ENCODE measurements at regions not wholly inside any gene's neighbourhood (a gene's known extent, or its start where the extent isn't known, plus 50 kb on each side); places are given as distances from the start of the nearest gene placed in this dataset.
A peak's percentile ranks its signal among the peaks of the same experiment; 100 is the strongest.
"Not testable (repeated sequence)": the region's sequence is repeated elsewhere in the genome, so short reads cannot be mapped to it uniquely, and the experiment has no call there.

DNA sequence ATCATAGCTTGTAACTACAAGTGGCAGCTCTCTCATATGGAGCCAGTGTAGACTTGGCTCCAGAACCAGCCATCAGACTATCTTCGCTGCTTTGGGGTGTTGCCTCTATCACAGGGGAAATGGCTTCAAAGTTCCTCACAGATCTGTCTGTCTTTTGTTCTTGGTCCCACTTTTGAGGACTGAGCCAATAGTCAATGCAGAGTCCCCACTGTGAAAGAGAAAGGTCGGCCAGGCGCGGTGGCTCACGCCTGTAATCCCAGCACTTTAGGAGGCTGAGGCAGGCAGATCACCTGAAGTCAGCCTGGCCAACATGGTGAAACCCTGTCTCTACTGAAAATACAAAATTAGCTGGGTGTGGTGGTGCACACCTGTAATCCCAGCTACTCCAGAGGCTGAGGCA is 86.9 kb upstream of the FZD7 start:
- not testable (repeated sequence) for DNase-seq (ENCODE audit: low read depth, low spot score); H3K27ac ChIP-seq

DNA sequence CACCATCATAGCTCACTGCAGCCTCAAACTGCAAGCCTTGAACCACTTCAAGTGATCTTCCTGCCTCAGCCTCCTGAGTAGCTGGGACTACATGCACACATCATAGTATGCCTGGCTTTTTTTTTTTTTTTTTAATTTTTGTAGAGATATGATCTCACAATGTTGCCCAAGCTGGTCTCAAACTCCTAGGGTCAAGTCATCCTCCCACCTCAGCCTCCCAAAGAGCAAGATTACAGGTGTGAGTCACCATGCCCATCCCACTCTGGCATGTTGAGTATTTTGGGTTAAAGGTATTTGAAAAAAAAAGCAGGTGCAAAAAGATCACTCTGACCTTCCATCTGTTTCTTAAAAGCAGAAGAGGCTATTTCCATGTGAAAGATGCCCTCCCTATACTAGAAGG is 86.4 kb upstream of the FZD7 start:
- DNase-seq (ENCODE audit: low read depth, low spot score), result no peak
- H3K27ac ChIP-seq, result no peak overlapping the region

GRCh38 chr2:201949181-201949926 is 84.3 kb upstream of the FZD7 start:
- H3K27ac ChIP-seq, result no peak overlapping the region
- DNase-seq (ENCODE audit: low read depth, low spot score), result no peak

- DNase-seq (ENCODE audit: low read depth, low spot score), result no peak
- H3K27ac ChIP-seq, result no peak overlapping the region
Measured at GRCh38 chr2:201949927-201950246, 83.8 kb upstream of the FZD7 start.

DNA sequence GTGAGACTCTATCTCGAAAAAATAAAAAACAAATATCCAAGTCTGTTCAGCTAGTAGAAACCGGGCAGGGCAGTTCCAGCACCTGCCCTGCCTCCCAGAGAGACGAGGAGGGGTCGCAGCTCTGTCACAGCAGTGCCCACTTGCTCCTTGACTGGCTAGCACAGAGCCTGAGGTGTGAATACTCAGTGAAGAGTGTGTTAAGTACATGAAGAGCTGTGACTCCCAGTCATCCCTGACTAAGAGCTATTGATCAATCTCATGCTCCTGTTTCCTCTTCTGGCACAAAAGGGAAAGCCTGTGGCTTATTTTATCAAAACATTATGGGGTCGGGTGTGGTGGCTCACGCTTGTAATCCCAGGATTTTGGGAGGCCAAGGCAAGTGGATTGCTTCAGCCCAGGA is 83.0 kb upstream of the FZD7 start:
- no peak overlapping the region for H3K27ac ChIP-seq
- peak; percentile 8 for DNase-seq (ENCODE audit: low read depth, low spot score)

GRCh38 chr2:201952187-201952586 is 81.5 kb upstream of the FZD7 start:
- no peak for DNase-seq (ENCODE audit: low read depth, low spot score)
- no peak overlapping the region for H3K27ac ChIP-seq

GRCh38 chr2:201953396-201953795 is 80.3 kb upstream of the FZD7 start:
- DNase-seq (ENCODE audit: low read depth, low spot score), result no peak
- no peak overlapping the region for H3K27ac ChIP-seq

DNA sequence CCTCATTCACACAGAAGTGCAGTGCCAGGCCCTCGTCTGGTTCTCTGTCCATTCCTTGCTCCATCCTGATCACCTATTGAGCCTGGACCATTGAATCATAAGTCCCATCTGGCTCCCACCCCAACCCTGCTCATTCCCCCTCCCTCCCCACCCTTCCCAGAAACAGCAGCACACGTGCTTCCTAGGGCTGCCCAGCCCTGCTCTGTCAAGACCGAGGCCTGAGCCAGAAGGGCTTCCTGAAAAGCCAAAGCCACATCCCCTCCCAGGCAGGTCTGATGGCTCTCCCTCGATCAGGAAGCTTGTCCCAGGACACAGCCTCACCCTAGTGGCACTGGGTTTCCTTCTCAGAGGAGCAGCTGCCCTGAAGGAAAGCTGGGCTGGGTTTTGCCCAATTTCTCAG is 79.8 kb upstream of the FZD7 start:
- no peak for DNase-seq (ENCODE audit: low read depth, low spot score)
- H3K27ac ChIP-seq, result no peak overlapping the region

- no peak overlapping the region for H3K27ac ChIP-seq
- no peak for DNase-seq (ENCODE audit: low read depth, low spot score)
Measured at GRCh38 chr2:201955231-201955630, 78.4 kb upstream of the FZD7 start.

DNA sequence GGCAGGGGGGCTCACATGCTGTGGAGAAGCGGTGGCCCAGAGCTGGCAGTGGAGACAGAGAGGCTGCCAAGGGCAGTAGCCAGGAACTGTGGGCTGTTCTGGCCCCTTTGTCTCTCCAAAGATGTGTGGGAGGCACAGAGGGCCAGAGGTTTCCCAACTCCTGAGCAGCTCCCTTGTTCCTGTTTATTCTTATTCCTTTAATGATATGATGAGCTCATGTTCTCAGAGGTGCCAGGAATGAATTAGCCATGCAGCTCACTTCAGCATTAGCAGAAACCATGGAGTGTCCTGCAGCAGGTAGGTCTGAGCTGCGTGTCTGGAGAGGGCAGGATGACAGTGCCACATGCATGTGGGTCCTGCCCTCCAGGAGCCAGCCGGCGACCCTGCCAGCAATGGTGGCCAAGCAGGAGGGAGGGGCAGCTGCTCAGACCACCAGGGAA is 77.9 kb upstream of the FZD7 start:
- H3K27ac ChIP-seq, result no peak overlapping the region
- DNase-seq (ENCODE audit: low read depth, low spot score), result no peak

DNA sequence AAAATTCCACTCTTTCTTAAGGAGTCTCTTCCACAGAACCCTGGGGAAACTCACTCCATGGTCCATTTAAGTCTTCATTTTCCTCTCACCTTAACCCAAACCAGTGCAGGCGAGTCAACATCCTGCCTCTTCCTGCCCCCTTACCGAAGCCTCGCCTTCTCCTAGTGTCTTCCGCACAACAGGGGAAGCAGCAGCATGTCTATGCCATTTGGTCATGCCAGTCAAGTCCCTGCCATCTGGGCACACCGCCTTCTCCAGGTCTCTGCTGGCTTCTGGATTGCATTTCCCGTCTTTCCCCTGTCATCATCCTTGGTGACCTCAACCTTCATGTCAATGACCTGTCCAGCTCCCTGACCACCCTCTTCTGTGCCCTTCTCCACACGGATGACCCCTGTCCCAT is 77.3 kb upstream of the FZD7 start:
- DNase-seq (ENCODE audit: low read depth, low spot score), result no peak
- H3K27ac ChIP-seq, result no peak overlapping the region

GRCh38 chr2:201957091-201957490 is 76.6 kb upstream of the FZD7 start:
- H3K27ac ChIP-seq, result no peak overlapping the region
- no peak for DNase-seq (ENCODE audit: low read depth, low spot score)

DNA sequence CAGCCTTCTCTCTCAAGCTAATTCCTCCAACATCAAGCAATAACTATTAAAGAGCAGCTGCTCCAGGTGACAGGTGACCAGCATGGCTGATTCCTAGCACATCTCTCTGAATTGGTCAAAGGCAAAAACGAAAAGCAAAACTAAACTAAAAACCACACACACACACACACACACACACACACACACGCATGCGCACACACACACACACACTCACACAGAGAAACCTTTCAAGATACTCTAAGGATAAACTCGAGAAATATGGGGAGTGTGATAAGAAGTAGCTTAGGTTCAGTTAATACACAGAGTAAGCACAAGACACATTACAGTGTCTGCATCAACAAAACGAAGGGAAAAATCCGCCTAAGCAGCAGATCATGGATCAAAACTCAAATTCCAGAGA is 74.5 kb upstream of the FZD7 start:
- H3K27ac ChIP-seq, result no peak overlapping the region
- DNase-seq (ENCODE audit: low read depth, low spot score), result no peak

DNA sequence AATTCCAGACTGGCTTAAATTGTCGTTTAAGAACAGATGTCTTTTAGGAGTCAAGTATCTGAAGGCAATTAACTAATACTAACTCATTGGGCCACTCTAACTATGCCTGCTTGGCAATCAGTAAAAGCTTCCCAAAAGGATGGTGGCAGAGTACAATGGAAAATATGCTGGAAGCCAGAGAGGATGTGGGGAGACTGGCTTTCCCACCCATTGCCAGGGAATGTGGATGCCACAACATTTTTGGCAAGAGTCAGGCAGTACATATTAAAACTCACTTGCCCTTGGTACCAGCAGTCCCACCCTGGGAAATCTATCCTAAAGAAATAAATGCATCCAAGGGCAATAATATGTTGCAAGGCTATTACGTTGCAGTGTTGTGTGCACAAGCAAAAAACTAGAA is 74.0 kb upstream of the FZD7 start:
- no peak overlapping the region for H3K27ac ChIP-seq
- no peak for DNase-seq (ENCODE audit: low read depth, low spot score)

GRCh38 chr2:201960305-201960704 is 73.3 kb upstream of the FZD7 start:
- no peak for DNase-seq (ENCODE audit: low read depth, low spot score)
- no peak overlapping the region for H3K27ac ChIP-seq

GRCh38 chr2:201961401-201961800 is 72.3 kb upstream of the FZD7 start:
- H3K27ac ChIP-seq, result no peak overlapping the region
- DNase-seq (ENCODE audit: low read depth, low spot score), result no peak

- H3K27ac ChIP-seq, result no peak overlapping the region
- DNase-seq (ENCODE audit: low read depth, low spot score), result no peak
Measured at GRCh38 chr2:201962774-201963562, 70.7 kb upstream of the FZD7 start.

DNA sequence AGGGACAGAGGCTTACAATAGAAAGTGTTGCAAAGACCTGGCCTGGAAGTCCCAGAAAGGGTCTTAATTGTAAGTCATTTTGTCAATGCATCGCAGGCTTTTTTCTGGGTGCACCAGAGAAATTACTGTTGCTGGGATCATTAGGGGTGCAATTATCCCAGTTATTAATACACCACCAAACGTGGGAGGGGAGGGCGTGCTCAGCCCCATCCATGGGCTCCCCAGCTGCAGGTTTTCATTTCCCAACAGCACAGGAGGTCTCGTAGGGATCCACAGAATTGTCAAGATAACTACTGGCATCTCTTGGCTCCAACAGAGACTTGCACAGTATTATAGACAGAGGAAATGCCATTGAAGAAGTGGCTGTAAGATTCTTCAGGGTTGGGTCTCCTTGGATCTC is 69.6 kb upstream of the FZD7 start:
- H3K27ac ChIP-seq, result no peak overlapping the region
- no peak for DNase-seq (ENCODE audit: low read depth, low spot score)

- no peak overlapping the region for H3K27ac ChIP-seq
- DNase-seq (ENCODE audit: low read depth, low spot score), result no peak
Measured at GRCh38 chr2:201964631-201965206, 68.9 kb upstream of the FZD7 start.

DNA sequence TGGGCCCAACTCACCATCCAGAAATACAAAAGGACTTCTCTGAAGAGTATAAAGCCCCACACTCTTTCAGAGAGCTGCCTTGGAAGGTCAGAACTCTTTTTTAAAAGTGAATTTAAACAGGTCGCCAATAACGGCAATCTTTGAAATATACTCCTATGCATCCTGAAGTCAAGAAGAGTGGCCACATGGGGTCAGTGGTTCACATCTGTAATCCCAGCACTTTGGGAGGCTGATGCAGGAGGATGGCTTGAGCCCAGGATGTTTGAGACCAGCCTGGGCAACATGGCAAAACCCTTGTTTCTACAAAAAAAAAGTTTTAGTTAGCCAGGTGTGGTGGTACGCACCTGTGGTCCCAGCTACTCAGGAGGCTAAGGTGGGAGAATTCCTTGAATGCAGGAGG is 68.1 kb upstream of the FZD7 start:
- no peak overlapping the region for H3K27ac ChIP-seq

DNA sequence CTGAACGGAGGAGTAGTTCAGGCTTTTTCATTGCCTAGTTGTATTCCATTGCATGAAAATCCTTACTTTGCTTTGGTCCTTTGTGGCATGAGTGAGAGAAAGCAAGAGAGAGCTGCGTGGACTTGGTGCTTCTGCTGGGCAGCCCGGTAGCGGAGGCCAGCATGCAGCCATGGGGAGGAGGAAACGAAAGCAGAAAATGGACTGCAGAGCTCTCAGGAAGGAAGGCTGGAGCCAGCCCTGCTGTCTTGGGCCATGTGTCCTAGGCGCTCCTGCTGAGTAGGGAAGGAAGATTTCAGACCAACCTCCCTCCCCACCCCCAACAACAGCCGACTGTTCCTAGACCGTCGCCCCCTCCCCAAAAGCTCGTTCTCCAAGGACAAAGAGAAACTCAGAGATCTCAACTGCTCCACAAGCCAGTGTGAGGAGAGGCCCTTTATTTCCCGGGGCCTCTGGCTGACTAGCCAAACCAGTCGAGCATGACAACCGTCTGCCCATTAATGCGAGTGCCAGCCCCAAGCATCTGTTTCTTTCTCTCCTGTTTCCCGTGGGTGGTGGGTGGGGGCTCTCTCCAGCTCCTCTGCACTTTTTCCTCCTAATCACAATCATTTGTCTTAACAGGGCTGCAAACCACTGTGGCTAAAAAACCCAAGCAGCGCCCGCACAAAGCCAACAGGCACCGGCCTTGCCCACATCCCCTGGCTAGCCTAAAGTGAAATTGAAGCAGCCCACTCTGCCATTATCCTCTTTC is 66.8 kb upstream of the FZD7 start:
- H3K27ac ChIP-seq, result no peak overlapping the region
- DNase-seq (ENCODE audit: low read depth, low spot score), result no peak

More for the DNA sequence above, 68.1 kb upstream of the FZD7 start:
- no peak for DNase-seq (ENCODE audit: low read depth, low spot score)
